H4 (cell line): ENCODE measurements at regions not wholly inside any gene's neighbourhood (a gene's known extent, or its start where the extent isn't known, plus 50 kb on each side); places are given as distances from the start of the nearest gene placed in this dataset.

ENCODE experiments used
- DNase-seq: peaks from one replicate; pipeline ENCODE4 v3.0.0-alpha.2; 2015; ENCODE audit warnings: low spot score

- DNase-seq = peak; percentile 25
Observed at GRCh38 chr3:24640330-24640877, 145.8 kb upstream of the THRB start.

DNA sequence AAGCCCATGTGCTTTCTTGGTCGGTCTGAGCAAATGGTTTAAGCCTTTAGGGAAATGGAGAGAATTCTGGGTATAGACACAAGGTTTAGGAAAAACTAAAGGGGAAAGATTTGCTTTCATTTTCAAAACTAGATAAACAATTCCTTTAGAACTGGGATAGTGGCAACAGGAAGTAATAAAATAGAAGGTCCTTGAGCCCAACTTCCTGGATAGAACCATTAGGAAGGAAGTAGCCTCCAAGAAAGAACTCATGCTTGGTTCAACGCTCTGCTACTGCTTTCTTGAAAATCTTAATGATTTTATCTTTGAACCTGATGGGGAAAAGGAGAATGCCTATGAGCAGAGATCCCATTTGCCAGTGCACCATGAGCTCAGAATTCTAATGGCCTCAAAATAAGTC is 147.0 kb upstream of the THRB start:
- no peak for DNase-seq

GRCh38 chr3:24645047-24645446 is 150.4 kb upstream of the THRB start:
- DNase-seq = no peak

GRCh38 chr3:24646790-24647189 is 152.1 kb upstream of the THRB start:
- no peak for DNase-seq

DNA sequence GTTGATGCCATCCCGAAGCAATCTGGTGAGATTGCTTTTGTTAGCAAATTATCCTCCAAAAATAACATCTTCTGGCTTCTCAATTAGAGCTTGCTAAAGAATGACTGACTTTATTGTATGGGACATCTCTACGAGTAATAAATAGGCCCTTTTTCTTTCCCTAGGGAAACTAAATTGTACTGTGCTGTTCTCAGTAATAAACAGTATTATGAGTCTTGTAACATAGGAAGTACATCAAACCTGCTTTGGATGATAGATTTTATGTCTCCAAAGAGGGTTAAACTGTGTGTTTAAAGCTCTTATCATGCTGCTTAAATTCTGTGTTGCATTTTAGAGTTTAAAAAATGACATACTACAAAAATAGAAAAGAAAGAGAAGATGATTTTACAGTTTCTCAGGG is 153.4 kb upstream of the THRB start:
- no peak for DNase-seq

GRCh38 chr3:24650839-24651238 is 156.2 kb upstream of the THRB start:
- DNase-seq = no peak

GRCh38 chr3:24657870-24658510 is 163.3 kb upstream of the THRB start:
- DNase-seq = no peak

GRCh38 chr3:24661175-24661584 is 166.5 kb upstream of the THRB start:
- no peak for DNase-seq

DNA sequence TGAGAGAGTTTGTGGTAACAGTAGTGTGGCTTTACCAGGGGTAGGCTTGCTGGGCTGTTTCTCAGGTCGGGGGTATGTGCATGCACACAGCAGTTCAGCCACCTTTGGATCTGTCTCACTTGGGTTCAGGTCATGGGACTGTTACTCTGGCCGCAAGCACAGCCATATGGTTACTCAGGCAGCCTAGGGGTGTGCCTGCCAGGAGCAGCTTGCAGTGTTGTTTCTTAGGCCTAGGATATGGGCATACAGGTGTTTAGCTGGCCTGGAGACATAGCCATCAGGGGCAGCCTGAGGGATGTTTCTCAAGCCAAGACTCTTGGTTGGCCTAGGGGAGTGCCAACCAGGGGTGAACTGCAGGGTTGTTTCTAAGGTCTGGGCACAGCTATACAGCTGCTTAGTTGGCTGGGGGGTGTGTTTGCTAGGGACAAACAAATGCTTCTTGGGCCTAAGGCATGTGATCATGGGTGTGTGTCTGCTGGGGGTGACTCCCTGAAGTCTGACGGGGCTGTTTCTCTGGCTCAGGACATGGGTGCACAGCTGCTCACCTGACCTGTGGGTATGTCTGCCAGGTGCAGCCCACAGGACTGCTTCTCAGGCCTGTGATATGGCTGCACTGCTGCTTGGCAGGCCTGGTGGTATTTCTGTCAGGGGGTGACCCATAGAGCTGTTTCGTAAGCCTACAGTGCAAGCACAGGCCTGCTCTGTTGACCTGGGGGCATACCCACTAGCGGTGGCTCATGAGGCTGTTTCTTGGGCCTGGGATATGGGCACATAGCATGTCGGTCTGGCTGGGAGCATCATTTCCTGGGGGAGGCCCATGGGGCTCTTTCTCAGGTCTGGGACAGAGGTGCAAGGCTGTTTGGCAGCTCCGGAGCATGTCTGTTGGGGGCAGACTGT is 168.0 kb upstream of the THRB start:
- no peak for DNase-seq

DNA sequence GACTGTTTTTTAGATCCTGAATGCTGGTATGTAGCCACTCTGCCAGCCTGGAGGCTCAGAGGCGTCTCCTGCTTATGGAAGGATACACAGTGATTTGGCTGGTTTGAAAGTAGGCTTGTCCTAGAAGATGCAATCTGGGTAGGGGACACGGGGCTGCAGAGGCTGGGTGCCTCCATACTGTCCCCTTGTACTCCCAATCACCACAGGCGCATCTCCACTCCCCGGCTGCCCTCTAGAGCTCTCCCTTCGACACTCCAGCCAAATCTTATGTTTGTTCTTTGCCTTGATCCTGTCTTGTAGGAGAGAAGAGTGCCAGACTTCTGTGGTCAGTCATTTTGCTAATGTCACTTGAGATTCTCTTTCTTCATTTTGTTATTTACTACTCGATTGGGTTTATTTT is 168.8 kb upstream of the THRB start:
- no peak for DNase-seq

DNA sequence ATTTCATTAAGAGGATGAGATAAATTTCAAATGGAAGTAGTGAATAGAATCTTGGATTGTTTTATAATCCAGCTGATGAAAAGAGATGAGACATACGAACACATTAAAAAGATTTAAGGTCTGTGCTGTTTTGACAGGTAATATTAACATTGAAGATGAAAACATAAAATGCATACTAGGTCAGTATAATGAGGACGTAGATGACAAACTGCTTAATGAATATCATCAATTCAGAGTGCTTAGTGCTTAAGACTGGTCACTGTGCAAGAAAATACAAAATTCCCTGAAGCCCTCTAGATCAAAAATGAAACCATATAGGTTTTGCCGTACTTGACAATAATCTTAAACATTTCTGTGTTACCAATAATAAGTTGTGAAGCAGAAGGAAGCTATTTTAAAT is 173.4 kb upstream of the THRB start:
- no peak for DNase-seq

GRCh38 chr3:24670871-24671270 is 176.2 kb upstream of the THRB start:
- DNase-seq = no peak

DNA sequence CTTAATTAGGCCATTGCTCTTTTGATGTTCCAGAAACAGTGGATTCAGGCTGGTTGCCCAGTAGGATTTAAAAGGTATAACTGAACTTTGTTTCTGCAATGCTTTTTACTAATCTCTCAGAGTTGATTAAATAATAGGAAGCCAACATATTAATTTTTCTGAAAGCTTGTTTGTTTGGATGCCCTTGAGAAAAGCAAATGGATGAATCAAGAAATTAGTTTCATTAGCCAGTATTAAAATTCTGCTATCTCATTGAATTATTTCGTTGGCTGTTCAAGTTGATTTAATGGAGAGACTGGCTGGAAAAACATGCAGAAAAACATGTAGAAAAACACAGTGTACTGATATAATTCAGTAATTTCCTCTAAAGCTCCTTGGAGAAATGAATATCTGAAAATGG is 178.9 kb upstream of the THRB start:
- no peak for DNase-seq

DNA sequence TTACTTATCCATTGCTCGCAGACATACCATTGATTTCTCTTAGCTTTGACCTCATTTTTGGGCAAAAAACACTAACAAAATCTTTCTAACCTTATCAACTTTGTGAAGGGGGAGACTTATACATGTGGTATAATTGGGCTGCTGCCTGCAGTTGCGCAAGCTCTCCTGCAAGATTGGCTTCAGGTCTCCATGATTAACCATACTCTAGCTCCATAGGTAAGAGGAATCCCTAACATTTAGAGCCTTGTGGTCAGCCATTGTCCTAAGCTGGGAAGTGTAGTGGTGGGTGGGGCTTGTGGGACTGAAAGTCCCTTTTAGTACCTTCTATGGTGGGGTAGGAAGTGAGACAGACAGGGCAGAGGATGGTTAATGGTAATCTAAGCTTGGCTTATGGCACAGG is 179.6 kb upstream of the THRB start:
- no peak for DNase-seq

DNA sequence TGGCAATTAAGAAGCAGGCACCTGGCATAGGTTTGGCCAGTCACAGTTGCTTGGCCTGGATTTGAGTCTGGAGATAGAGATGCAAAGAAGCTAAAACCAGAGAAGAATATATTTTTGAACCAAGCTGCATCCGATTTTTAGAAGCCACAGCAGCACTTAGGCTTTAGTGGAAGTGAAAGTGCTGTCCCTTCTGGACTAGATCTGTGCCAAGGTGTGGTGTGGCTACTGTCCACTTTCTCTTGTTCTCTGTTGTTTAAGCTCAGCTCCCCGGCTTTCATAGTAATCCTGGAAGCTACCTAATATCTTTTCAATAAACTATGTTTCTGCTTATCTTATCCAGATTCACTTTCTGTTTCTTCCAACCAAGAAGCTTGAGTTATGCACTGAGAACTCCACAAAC is 183.4 kb upstream of the THRB start:
- DNase-seq = no peak

DNA sequence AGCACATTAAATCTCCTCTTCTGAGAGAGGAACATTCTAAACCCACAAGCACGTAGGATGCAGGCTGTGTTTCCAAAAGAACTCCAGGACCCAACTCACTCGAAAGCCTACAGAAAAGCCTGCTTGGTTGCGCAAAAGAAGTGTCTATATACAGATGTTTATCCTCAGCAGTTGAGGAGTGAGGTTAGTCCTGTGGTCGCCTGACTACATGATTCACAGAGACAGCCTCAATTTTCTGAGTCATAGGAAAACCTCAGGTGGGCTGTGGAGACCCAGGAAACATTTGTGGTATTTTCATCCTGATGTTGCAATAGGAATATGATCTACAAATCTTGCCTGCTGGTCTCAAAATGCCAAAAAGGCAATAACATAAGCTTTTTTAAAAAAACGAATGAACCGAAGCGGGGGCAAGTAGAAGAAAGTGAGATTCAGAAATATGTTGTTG is 183.8 kb upstream of the THRB start:
- DNase-seq = peak; percentile 88

DNA sequence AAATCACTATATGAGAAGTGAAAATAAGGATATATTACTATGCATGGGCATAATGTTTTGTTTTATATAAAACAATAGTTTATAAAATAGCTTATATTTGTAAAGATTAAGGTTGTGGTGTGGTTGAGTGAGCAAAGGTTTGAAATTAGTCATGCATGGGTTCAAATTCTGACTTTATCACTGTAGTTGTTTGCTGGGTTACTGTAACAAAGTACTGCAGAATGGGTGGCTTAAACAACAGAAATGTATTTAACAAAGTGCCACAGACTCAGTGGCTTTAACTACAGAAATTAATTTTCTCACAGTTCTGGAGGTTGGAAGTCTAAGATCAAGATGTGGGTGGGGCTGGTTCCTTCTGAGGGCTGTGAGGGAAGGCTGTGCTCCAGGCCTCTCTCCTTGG is 184.8 kb upstream of the THRB start:
- no peak for DNase-seq

DNA sequence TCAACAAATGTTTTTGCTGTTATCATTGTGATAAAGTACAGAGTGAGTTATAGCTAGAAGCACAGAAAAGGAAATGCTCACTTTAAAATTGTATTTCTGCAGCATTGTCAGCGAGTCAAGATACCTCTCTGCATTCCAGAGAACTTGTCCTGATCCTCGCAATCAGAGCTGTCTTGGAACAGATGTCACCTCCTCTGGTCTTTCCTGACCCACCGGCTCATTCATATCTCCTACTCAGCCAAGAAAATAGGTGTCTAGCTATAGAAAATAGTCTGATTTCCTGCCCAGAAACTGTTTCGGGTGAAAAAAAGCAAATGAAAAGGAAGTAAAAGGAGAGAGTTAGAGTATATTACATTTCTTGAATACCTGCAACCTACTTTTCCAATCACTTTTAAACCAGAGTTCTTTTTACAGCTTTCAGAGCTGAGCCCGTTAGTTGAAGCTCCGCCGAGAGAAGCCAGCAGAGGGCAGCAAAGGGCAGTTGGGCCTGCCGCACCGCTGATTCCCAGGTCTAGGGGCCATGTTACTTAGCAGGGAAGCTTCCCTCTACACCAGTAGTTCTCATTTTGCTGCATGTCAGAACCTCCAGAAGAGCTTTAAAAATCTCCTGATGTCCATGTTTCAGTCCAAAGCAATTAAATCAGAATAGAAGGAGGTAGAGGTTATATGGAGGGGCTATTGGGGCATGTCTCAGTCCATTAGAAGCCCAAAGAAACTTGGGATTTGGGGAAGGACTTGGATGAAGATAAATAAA is 185.7 kb upstream of the THRB start:
- peak; percentile 21 for DNase-seq

DNA sequence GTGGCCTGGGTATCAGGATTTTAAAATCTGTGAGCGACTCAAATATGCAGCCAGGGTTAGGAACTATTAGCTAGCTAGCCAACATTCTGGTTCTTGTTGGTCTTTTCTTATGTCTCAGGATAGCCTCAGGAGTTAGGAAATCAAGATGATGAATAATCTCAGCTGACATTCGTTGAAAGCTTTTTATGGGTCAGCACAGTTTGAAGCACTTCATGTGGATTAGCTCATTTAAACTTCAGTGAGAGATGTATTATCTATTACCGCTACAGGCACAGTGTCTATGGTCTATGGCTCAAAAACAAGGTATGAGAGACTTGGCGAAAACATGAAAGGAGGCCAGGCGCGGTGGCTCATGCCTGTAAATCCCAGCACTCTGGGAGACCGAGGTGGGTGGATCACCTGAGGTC is 187.5 kb upstream of the THRB start:
- DNase-seq = no peak

DNA sequence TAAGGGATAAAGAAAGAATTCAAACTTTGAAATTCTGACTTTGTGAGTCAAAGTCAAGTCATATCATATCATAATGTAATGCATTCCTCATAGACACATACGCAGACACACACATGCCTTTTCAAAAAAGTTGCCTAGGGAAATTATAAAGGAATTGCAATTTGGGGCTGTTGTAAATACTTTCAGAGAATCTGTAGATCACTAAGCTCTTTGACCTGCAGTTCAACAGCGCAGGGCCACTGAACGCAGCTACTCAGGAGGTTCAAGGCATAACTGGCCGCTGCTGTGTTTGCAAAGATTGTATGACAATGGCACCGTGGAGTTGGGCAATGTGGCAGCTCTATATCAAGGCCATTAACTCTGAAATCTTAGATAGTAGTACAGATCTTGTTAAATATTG is 188.4 kb upstream of the THRB start:
- DNase-seq = no peak

- DNase-seq = peak; percentile 66
Observed at GRCh38 chr3:24683633-24684384, 189.2 kb upstream of the THRB start.
